GM21526 (cell line): ENCODE measurements at regions not wholly inside any gene's neighbourhood (a gene's known extent, or its start where the extent isn't known, plus 50 kb on each side); places are given as distances from the start of the nearest gene placed in this dataset.

Source experiments
- ATAC-seq: cut with Tn5 transposase; IDR thresholded peaks from one replicate; pipeline ENCODE4 v1.9.1; 2021; ENCODE audit warnings: moderate library complexity; ENCODE audit not compliant: unreplicated experiment, low FRiP score

- no peak for ATAC-seq
These were observed 229.2 kb downstream of the GLI2 start for GRCh38 chr2:120964819-120965218.

GRCh38 chr2:120966510-120967254 is 231.0 kb downstream of the GLI2 start:
- no peak for ATAC-seq

GRCh38 chr2:120968307-120969015 is 232.8 kb downstream of the GLI2 start:
- ATAC-seq = no peak

- no peak for ATAC-seq
These were observed 234.1 kb downstream of the GLI2 start for GRCh38 chr2:120969613-120970355.

- ATAC-seq = no peak
These were observed 236.2 kb downstream of the GLI2 start for GRCh38 chr2:120971866-120972265.

GRCh38 chr2:120972286-120972685 is 236.6 kb downstream of the GLI2 start:
- ATAC-seq = no peak

- no peak for ATAC-seq
These were observed 237.5 kb downstream of the GLI2 start for GRCh38 chr2:120973196-120973595.

GRCh38 chr2:120974950-120975349 is 239.3 kb downstream of the GLI2 start:
- ATAC-seq = no peak

- no peak for ATAC-seq
These were observed 241.0 kb downstream of the GLI2 start for GRCh38 chr2:120976501-120977307.

GRCh38 chr2:120977582-120978358 is 242.1 kb downstream of the GLI2 start:
- ATAC-seq = no peak

- no peak for ATAC-seq
These were observed 242.8 kb downstream of the GLI2 start for GRCh38 chr2:120978359-120979050.

- ATAC-seq = no peak
These were observed 243.7 kb downstream of the GLI2 start for GRCh38 chr2:120979398-120979797.

- no peak for ATAC-seq
These were observed 244.3 kb downstream of the GLI2 start for GRCh38 chr2:120979921-120980320.

- ATAC-seq = no peak
These were observed 245.8 kb downstream of the GLI2 start for GRCh38 chr2:120981443-120981842.

- no peak for ATAC-seq
These were observed 246.9 kb downstream of the GLI2 start for GRCh38 chr2:120982598-120982997.

GRCh38 chr2:120983344-120983743 is 247.7 kb downstream of the GLI2 start:
- no peak for ATAC-seq

- no peak for ATAC-seq
These were observed 248.4 kb downstream of the GLI2 start for GRCh38 chr2:120984046-120984445.

GRCh38 chr2:120984452-120985173 is 248.9 kb downstream of the GLI2 start:
- no peak for ATAC-seq
